HG03354 (cell line): ENCODE measurements at regions not wholly inside any gene's neighbourhood (a gene's known extent, or its start where the extent isn't known, plus 50 kb on each side); places are given as distances from the start of the nearest gene placed in this dataset.
"Not testable (repeated sequence)": the region's sequence is repeated elsewhere in the genome, so short reads cannot be mapped to it uniquely, and the experiment has no call there.

Experiments
- ATAC-seq: cut with Tn5 transposase; IDR thresholded peaks from one replicate; pipeline ENCODE4 v1.9.1; 2021; ENCODE audit warnings: mild to moderate bottlenecking; ENCODE audit not compliant: unreplicated experiment, poor library complexity, severe bottlenecking

DNA sequence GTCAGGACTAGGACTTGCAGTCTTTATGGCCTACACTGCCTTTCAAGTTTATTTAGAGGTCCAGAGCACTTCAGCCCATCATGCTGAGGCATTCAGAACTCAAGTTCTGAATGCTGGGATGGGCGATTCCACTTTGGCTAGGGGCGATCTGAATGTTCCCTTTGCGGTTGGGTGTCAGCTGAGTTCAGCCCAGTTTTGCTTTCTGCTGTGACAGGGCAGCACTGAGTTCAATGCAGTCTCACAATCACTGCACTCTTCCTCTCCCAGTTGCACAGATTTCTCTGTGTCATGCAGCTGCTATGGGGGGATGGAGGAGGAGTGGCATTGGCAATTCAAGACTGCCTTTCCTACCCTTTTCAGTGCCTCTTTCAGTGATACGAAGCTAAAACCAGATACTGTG, 1232.0 kb upstream of the FAM98A start:
- no peak for ATAC-seq

DNA sequence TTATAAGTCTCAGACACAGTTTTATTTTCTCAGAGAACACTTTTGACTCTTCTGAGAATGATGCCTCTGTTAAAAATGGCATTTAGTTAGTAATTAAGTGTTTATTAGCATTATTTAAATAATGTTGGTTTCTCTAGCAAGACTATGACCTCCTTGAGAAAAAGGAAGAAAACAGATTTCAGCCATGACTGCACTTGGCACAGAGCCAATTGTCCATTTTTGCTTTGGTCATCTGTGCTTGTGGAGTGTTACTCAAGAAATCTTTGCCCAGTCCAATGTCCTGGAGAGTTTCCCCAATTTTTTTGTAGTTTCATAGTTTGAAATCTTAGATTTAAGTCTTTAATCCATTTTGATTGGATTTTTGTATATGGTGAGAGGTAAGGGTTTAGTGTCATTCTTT, 1229.4 kb upstream of the FAM98A start:
- no peak for ATAC-seq

GRCh38 chr2:34827398-34827797, 1228.3 kb upstream of the FAM98A start:
- ATAC-seq, result no peak

DNA sequence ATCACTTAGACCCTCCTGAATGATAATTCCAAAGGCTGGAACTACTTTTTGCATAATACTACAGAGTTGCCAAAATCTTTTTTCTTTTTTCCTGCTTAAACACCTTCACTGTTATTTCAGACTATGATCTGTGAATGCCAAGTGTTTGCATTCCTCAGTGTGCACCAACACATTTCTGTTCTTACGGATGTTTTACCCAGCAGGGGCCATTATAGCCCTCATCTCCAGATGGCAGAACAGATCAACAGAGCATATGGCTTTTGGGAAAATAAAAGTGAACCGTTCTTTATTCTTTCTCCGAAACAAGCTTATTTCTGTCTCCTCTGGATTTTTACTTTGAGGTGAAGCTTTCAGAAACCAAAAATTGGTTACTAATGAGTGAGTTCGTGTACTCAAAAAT, 1226.6 kb upstream of the FAM98A start:
- ATAC-seq, result no peak

DNA sequence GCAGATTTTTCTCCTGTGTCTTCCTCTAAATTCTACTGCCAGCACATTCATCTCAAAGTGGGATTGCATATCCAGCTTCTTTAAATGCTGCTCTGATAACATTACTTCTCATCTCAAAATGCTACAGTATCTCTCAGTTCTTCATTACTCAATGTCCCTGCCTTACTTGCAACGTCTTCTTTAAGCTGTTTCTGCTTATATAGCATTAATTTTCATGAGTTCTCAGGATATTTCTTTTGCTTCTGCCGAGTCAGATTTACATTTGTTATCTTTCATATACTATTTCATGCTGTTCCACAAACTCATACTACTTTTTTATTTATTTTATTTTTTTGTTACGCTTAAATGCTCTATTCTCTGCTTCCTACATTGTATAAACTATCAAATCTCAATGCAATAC, 1223.5 kb upstream of the FAM98A start:
- ATAC-seq, result no peak

- no peak for ATAC-seq
These were observed 1216.1 kb upstream of the FAM98A start for GRCh38 chr2:34815052-34815741.

- no peak for ATAC-seq
These were observed 1211.4 kb upstream of the FAM98A start for GRCh38 chr2:34810456-34810855.

- no peak for ATAC-seq
These were observed 1209.3 kb upstream of the FAM98A start for GRCh38 chr2:34808426-34808825.

DNA sequence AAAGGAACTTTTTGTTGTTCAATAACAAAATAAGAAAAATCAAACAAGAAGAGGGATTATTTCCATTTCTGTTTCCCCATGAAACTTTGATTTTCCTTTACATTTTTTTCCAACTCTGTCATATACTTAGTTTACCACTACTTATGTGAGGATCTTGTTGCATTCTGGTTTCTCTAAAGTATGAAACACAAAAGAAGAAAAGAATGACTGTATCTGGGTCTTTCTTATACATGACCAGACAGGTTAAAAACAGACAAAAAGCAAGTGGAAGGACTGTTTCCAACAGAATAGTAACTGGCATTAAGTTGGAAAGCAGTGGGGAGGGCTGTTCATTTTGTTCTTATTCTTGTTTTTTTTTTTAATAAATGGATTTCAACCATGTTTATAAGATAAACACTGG, 1207.8 kb upstream of the FAM98A start:
- ATAC-seq, result no peak

- no peak for ATAC-seq
These were observed 1207.3 kb upstream of the FAM98A start for GRCh38 chr2:34806396-34806795.

- ATAC-seq, result no peak
These were observed 1200.5 kb upstream of the FAM98A start for GRCh38 chr2:34799556-34799955.

- ATAC-seq, result not testable (repeated sequence)
These were observed 1196.5 kb upstream of the FAM98A start for GRCh38 chr2:34795586-34795985.

DNA sequence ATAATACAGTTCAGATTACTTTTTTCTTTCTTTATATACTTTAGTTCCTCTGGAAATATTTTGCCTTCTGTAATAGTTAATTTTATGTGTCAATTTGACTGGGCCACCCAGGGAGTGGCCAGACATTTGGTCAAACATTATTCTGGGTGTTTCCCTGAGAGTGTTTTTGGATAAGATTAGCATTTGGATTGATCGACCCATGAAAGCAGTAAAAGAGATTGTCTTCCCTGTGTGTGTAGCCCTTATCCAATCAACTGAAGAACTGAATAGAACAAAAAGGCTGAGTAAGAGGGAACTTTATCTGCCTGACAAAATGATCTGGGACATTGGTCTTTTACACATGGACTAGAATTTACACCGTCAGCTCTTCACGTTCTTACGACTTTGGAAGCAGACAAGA, 1190.1 kb upstream of the FAM98A start:
- no peak for ATAC-seq

GRCh38 chr2:34787341-34787740, 1188.2 kb upstream of the FAM98A start:
- no peak for ATAC-seq

DNA sequence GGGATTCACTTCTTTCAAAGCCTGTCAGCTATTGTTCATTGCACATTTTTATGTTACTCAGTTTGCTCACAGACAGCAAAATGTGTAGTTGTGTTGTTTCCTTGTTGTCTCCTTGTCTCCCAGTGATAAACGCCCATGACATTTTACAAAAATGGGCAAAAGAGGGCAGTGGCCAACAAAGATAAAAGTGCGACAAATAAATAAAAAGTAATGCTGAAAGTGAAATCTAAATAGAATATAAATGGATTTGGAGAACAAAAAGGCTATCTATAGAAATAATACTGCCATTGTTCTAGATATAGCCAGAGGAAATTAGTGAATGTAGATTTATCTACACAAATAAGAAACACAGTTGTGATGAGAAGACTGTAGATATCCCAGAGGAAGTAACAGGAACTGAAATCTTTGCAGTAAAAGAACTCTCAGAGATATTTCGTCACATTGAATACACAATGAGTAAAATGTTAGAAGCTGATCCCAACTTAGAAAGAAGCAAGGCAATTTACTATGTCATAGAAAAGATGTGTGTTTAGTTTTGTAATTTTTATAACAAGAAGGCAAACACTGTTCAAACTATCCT, 1186.2 kb upstream of the FAM98A start:
- ATAC-seq, result no peak

GRCh38 chr2:34784701-34785100, 1185.6 kb upstream of the FAM98A start:
- no peak for ATAC-seq

DNA sequence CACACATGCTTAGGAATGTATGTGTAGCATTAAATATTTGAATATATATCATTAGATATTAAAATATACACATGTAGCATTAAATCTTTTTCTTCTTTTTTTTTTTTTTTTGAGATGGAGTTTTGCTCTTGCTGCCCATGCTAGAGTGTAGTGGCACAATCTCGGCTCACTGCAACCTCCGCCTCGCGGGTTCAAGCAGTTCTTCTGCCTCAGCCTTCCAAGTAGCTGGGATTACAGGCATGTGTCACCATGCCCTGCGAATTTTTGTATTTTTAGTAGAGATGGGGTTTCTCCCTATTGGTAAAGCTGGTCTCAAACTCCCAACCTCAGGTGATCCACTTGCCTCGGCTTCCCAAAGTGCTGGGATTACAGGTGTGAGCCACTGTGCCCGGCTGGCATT, 1151.6 kb upstream of the FAM98A start:
- not testable (repeated sequence) for ATAC-seq

DNA sequence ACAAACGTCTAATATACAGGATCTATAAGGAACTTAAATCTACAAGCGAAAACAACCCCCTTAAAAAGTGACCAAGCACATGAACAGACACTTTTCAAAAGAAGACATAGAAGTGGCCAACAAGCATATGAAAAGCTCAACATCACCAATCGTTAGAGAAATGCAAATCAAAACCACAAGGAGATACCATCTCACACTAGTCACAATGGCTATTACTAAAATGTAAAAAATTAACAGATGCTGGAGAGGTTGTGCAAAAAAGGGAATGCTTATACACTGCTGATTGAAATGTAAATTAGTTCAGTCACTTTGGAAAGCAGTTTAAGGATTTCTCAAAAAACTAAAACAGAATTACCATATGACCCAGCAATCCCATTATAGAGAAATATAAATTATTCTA, 1148.5 kb upstream of the FAM98A start:
- no peak for ATAC-seq

GRCh38 chr2:34738691-34739090, 1139.6 kb upstream of the FAM98A start:
- no peak for ATAC-seq

GRCh38 chr2:34737146-34737545, 1138.0 kb upstream of the FAM98A start:
- no peak for ATAC-seq

DNA sequence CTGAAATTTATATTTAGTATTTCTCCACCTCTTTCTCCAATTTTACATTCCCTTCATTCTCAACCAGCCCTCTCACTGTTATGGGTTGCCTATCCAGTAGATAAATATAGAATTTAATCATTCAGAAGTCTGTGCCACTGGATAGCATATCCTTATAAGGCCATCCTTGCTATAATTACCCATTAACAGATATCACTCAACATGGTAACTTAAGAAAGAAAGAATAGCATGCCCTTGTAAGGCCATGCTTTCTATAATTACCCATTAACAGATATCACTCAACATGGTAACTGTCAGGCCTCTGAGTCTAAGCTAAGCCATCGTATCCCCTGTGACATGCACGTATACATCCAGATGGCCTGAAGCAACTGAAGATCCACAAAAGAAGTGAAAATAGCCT, 1137.4 kb upstream of the FAM98A start:
- ATAC-seq, result no peak

DNA sequence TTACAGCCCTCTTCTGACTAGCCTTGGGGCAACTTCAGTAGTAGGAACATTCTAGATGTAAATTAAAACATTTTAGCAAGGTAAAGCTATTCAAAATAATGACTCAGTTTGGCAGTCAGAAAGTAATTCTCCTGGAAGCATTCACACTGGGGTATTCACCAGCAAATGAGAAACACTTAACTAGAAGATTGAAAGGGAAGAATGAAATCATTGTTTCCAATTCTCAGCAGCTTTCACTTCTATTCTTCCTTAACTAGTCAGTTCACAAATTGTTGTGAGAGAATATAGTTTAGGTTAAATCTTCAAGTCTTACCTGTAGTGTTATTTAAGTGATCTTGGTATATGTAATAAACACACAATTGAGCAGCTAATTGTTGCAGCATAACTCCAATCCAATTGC, 1135.6 kb upstream of the FAM98A start:
- no peak for ATAC-seq
